ENCODE measurements at regions not wholly inside any gene's neighbourhood (a gene's known extent, or its start where the extent isn't known, plus 50 kb on each side); places are given as distances from the start of the nearest gene placed in this dataset.

GRCh38 chr11:86741484-86741835 is 58.9 kb upstream of the PRSS23 start:
- Histone ChIP-seq H3K9me3 (ENCODE audit: control insufficient read depth, low read depth, low read length) (no peaks in the 10 kb centered on the region), H3K4me2 (ENCODE audit: insufficient read depth, insufficient read length, low read length) (no peak overlapping the region), H3T11ph (ENCODE audit: low read length) (no peak overlapping the region), H3K56ac (ENCODE audit: insufficient read length, low read depth, low read length) (no peak overlapping the region), H3K18ac (ENCODE audit: insufficient read length, low read depth, low read length) (no peak overlapping the region), H4K5ac (ENCODE audit: insufficient read length, low read depth, low read length) (no peak overlapping the region), H3K4ac (ENCODE audit: low read depth, low read length) (no peak overlapping the region), H3K79me2 (ENCODE audit: insufficient read depth, low read length) (no peaks in the 10 kb centered on the region), H3K14ac (ENCODE audit: insufficient read depth, low read length) (no peak overlapping the region), H2AK5ac (ENCODE audit: insufficient read length, low read length) (no peak overlapping the region), H2BK20ac (ENCODE audit: low read depth, low read length, poor library complexity, severe bottlenecking) (no peak overlapping the region), H3K27ac (ENCODE audit: insufficient read length, low read depth, low read length) (no peak overlapping the region), H2BK15ac (ENCODE audit: low read depth, low read length) (no peak overlapping the region), H3K4me1 (ENCODE audit: insufficient read depth, low read length) (no peaks in the 10 kb centered on the region; the same call in 1 of the 2 replicates), H3K23ac (ENCODE audit: insufficient read length, low read depth, low read length) (no peak overlapping the region), H3K79me1 (ENCODE audit: insufficient read depth, low read depth, low read length, poor library complexity, severe bottlenecking) (no peaks in the 10 kb centered on the region), H2AFZ (ENCODE audit: low read length) (no peak overlapping the region), H2BK120ac (ENCODE audit: low read depth, low read length, poor library complexity, severe bottlenecking) (no peak overlapping the region), H4K8ac (replicated peaks; ENCODE audit: insufficient read length, low read depth, low read length) (no peak overlapping the region), H4K20me1 (ENCODE audit: control insufficient read depth, insufficient read depth, insufficient read length) (no peaks in the 10 kb centered on the region), H2BK5ac (ENCODE audit: insufficient read length, low read length) (no peak overlapping the region), H3K23me2 (ENCODE audit: insufficient read length, low read depth, low read length, poor library complexity, severe bottlenecking) (no peaks in the 10 kb centered on the region), H3K27me3 (ENCODE audit: insufficient read depth, low read length) (no peaks in the 10 kb centered on the region), H2BK12ac (ENCODE audit: insufficient read length, low read depth, low read length) (no peak overlapping the region), H3K9ac (ENCODE audit: extremely low read depth, insufficient read length, low read length) (no peak overlapping the region), H4K91ac (ENCODE audit: insufficient read length, low read depth, low read length) (no peak overlapping the region)
- Mint-ChIP-seq H3K36me3 (ENCODE audit: insufficient read depth in 1 of 3, low read depth in 3 of 3) (peaks cover 0 to 2% (median 0%) of the 10 kb centered on the region in 3 experiments; a peak in 2 of 7 replicates), H3K4me3 (no peak overlapping the region), H3K4me1 (peaks cover 13 to 23% of the 10 kb centered on the region in 2 experiments), H3K27me3 (ENCODE audit: low read depth) (no peaks in the 10 kb centered on the region), H3K9me3 (no peaks in the 10 kb centered on the region; a peak in 1 of 5 replicates), H3K27ac (peak overlapping the region in 2 of 3 experiments; percentile 92 to 98; a peak in 4 of 7 replicates)
- no peak for DNase-seq
- no peak for TF ChIP-seq CTCF (conservative IDR thresholded peaks at IDR 0.05)
